GM12875 (cell line): ENCODE measurements at regions not wholly inside any gene's neighbourhood (a gene's known extent, or its start where the extent isn't known, plus 50 kb on each side); places are given as distances from the start of the nearest gene placed in this dataset.
"Not testable (repeated sequence)": the region's sequence is repeated elsewhere in the genome, so short reads cannot be mapped to it uniquely, and the experiment has no call there.

ENCODE experiments used
- H3K4me3 ChIP-seq: one replicate; pipeline ENCODE4 v1.5.1; 2011; ENCODE audit warnings: low read depth, low read length, control low read depth
- TF ChIP-seq, protein P1 (sequence below): IDR thresholded peaks from 2 replicates; pipeline ENCODE4 v1.5.1; 2011; ENCODE audit warnings: low read depth, mild to moderate bottlenecking, control low read depth, inconsistent platforms, low read length, moderate library complexity, borderline replicate concordance; ENCODE audit not compliant: insufficient read depth

DNA sequence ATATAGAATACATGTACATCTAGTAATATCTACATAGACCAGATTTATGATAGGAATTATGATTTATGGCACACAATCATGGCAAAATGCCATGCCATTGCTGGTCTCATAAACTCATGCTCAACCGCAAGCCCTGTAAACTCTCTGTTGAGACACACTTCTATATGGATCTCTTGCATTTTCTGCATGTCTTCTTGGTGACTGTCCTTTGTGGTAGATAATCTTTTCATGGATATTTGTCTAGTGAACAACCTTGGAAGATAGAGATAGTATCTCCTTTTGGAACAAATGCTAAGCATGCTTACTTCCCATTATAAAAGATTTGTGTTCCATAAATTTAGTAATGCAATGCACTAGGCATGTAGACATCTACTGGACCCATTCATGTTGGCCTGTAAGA, 328.0 kb downstream of the NAF1 start:
- no peak overlapping the region for H3K4me3 ChIP-seq
- TF ChIP-seq, protein P1, sequence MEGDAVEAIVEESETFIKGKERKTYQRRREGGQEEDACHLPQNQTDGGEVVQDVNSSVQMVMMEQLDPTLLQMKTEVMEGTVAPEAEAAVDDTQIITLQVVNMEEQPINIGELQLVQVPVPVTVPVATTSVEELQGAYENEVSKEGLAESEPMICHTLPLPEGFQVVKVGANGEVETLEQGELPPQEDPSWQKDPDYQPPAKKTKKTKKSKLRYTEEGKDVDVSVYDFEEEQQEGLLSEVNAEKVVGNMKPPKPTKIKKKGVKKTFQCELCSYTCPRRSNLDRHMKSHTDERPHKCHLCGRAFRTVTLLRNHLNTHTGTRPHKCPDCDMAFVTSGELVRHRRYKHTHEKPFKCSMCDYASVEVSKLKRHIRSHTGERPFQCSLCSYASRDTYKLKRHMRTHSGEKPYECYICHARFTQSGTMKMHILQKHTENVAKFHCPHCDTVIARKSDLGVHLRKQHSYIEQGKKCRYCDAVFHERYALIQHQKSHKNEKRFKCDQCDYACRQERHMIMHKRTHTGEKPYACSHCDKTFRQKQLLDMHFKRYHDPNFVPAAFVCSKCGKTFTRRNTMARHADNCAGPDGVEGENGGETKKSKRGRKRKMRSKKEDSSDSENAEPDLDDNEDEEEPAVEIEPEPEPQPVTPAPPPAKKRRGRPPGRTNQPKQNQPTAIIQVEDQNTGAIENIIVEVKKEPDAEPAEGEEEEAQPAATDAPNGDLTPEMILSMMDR = no peak

DNA sequence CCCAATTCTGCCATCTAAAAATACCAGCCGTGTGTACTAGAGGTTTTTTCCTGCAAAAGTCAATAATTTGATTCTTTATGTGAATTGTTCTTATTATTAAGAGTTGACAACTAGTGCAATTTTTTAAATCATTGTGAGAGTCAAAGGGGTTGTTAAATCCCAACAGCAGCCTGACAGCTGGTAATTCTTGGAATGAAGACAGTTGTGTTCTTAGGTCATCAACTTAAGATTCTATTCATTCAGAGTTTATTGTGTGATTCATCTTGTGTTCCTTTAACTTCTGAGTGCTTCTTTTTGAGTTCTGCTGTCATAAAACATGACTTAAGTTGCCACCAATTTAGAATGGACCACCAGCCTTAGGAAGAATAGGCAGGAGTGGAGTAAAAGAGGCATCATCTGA, 329.0 kb downstream of the NAF1 start:
- TF ChIP-seq, protein P1 = no peak
- no peak overlapping the region for H3K4me3 ChIP-seq

DNA sequence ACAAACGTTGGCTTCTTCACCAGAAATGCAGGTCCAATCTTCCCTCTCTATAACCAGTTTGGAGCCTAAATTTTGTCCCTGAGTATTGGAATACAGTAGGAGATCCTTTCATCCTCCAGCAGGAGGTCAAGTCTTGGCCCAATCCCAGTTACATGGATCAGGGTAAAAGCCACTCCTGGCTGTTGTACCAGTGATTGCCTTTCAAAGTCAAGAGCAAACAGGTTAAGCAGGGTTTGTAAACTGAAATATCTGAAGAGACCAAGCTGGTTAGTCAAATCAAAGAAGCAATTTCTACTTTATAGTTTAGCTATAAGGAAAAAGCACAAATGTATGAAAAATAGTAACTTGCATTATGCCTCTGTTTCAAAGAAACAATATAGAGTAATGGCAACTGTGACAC, 329.4 kb downstream of the NAF1 start:
- TF ChIP-seq, protein P1 = no peak
- no peak overlapping the region for H3K4me3 ChIP-seq

DNA sequence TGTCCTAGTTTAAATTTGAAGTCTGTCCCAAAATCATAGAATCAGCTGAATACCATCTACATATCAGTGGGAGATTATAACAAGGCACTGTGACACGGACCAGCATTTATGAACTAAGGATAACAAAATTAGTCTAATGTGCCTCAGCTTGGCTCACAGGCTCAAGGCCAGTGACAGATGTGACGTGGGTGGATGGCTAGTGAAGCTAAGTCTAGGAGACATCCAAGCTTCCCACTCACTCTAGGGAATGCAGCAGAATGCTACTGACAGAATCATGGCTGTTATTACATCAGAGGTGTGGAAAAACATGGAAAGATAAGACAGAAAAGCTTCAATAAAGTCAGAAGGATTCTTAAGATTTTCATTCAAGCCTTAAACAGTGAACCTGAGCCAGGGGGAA, 329.9 kb downstream of the NAF1 start:
- TF ChIP-seq, protein P1 = no peak

DNA sequence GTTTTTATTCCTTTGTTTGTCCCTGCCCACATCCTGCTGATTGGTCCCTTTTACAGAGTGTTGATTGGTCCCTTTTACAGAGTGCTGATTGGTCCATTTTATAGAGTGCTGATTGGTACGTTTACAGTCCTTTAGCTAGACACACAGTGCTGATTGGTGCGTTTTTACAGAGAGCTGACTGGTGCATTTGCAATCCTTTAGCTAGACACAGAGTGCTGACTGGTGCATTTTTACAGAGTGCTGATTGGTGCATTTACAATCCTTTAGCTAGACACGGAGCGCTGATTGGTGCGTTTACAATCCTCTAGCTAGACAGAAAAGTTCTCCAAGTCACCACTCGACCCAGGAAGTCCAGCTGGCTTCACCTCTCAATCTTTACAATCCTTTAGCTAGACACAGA, 330.4 kb downstream of the NAF1 start:
- H3K4me3 ChIP-seq = not testable (repeated sequence)

More for the DNA sequence above, 329.9 kb downstream of the NAF1 start:
- H3K4me3 ChIP-seq = no peak overlapping the region

DNA sequence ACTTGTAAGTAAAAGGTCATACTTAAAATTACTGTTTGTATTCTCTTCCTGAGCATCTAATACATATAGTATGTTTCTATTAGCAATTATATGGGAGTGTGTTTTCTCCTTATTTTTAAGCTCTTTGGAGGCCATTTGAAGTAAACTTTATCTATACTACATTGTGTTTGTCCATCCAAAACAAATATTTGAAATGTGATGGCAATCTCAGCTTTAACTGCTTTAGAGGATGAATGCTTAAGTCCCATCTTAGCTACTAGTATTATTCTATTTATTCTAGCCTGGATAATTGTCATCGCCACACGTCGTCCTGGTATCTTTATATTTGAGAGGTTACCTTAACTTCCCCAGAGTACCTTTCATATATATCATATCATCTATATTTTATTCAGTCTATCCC, 335.8 kb downstream of the NAF1 start:
- no peak overlapping the region for H3K4me3 ChIP-seq
- TF ChIP-seq, protein P1 = no peak

DNA sequence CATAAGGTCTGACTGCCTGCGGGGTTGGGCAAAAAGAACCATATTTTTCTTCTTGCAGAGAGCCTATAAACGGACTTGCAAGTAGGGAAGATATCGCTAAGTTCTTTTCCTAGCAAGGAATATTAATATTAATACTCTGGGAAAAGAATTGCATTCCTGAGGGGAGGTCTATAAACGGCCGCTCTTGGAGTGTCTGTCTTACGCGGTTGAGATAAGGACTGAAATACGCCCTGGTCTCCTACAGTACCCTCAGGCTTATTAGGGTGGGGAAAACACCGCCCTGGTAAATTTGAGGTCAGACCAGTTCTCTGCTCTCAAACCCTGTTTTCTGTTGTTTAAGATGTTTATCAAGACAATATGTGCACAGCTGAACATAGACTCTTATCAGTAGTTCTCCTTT, 349.3 kb downstream of the NAF1 start:
- H3K4me3 ChIP-seq = not testable (repeated sequence)

DNA sequence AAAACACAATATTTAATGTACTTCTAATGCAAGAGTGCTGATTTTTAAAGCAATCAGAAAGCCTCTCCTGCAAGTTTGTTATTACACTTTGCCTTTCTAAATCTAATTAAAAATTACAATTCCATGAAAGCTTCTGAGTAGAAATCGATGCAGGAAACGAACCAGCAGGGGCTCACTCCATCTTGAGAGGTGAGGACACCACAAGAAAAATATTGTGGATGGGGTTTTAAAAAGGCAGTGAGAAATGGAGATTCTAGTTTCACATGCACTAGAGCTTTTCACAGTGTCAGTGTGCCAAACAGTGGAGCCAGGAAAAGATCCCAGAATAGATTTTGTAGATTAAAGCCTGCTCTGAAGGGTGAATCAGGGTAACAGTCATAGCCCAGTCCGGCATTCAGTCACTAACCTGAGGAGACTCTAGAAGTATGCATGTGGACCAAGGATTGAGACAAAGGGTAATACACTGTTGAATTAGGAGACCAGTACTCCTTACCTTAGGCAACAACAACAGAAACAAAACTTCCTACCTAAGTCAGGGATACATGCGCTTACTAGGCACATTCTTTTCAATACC, 362.3 kb downstream of the NAF1 start:
- TF ChIP-seq, protein P1 = no peak
- no peak overlapping the region for H3K4me3 ChIP-seq
